NCI-H2107 treated with DMSO at 0.1 percent for 48 hours (cell line): ENCODE measurements at regions not wholly inside any gene's neighbourhood (a gene's known extent, or its start where the extent isn't known, plus 50 kb on each side); places are given as distances from the start of the nearest gene placed in this dataset.
"Not testable (repeated sequence)": the region's sequence is repeated elsewhere in the genome, so short reads cannot be mapped to it uniquely, and the experiment has no call there.

Source experiments
- DNase-seq: peaks from one replicate; lab custom pipeline; 2025; ENCODE audit not compliant: unreplicated experiment; lab: John Stamatoyannopoulos, UW

- DNase-seq, result no peak
These were observed 904.5 kb downstream of the C6orf118 start for GRCh38 chr6:164404812-164405488.

GRCh38 chr6:164401871-164402270, 907.5 kb downstream of the C6orf118 start:
- DNase-seq, result no peak

- DNase-seq, result no peak
These were observed 910.8 kb downstream of the C6orf118 start for GRCh38 chr6:164398647-164399046.

- no peak for DNase-seq
These were observed 913.0 kb downstream of the C6orf118 start for GRCh38 chr6:164396071-164397047.

- DNase-seq, result no peak
These were observed 929.6 kb downstream of the C6orf118 start for GRCh38 chr6:164379795-164380194.

GRCh38 chr6:164378330-164378729, 931.1 kb downstream of the C6orf118 start:
- no peak for DNase-seq

GRCh38 chr6:164377348-164377918, 932.0 kb downstream of the C6orf118 start:
- DNase-seq, result no peak

GRCh38 chr6:164370773-164371172, 938.6 kb downstream of the C6orf118 start:
- no peak for DNase-seq

- DNase-seq, result no peak
These were observed 944.9 kb downstream of the QKI start for GRCh38 chr6:164359441-164359840.

- no peak for DNase-seq
These were observed 944.5 kb downstream of the QKI start for GRCh38 chr6:164359036-164359435.

GRCh38 chr6:164356814-164357213, 942.3 kb downstream of the QKI start:
- no peak for DNase-seq

GRCh38 chr6:164347455-164347854, 932.9 kb downstream of the QKI start:
- no peak for DNase-seq

- DNase-seq, result no peak
These were observed 932.1 kb downstream of the QKI start for GRCh38 chr6:164346631-164347030.

- DNase-seq, result no peak
These were observed 931.4 kb downstream of the QKI start for GRCh38 chr6:164345806-164346496.

GRCh38 chr6:164345327-164345726, 930.8 kb downstream of the QKI start:
- no peak for DNase-seq

- no peak for DNase-seq
These were observed 930.3 kb downstream of the QKI start for GRCh38 chr6:164344801-164345291.

- DNase-seq, result not testable (repeated sequence)
These were observed 924.9 kb downstream of the QKI start for GRCh38 chr6:164339442-164339841.

- no peak for DNase-seq
These were observed 923.4 kb downstream of the QKI start for GRCh38 chr6:164337925-164338397.

- no peak for DNase-seq
These were observed 922.8 kb downstream of the QKI start for GRCh38 chr6:164337024-164337924.

- DNase-seq, result no peak
These were observed 921.9 kb downstream of the QKI start for GRCh38 chr6:164336455-164336854.
